Left lobe of liver (tissue), 2 donors: ENCODE measurements at regions not wholly inside any gene's neighbourhood (a gene's known extent, or its start where the extent isn't known, plus 50 kb on each side); places are given as distances from the start of the nearest gene placed in this dataset.
A peak's percentile ranks its signal among the peaks of the same experiment; 100 is the strongest.

Source experiments
- ATAC-seq: fragments of 200-7000 bp; cut with Tn5 transposase; one replicate; pipeline ENCODE4 v1.9.1; 2020; ENCODE audit warnings: mild to moderate bottlenecking, moderate library complexity
- DNase-seq: peaks from one replicate; pipeline ENCODE4 v3.0.0-alpha.2; 2020; ENCODE audit warnings: low spot score
- donor health status: DM: no; HTN: no; CAD: no; lungs with moderate emphysema.
- donor health status: DM: no; HTN: yes; CAD: no.

- ATAC-seq (no peak), DNase-seq (no peak)
Measured at GRCh38 chr3:194832346-194833104, 146.8 kb downstream of the FAM43A start.

DNA sequence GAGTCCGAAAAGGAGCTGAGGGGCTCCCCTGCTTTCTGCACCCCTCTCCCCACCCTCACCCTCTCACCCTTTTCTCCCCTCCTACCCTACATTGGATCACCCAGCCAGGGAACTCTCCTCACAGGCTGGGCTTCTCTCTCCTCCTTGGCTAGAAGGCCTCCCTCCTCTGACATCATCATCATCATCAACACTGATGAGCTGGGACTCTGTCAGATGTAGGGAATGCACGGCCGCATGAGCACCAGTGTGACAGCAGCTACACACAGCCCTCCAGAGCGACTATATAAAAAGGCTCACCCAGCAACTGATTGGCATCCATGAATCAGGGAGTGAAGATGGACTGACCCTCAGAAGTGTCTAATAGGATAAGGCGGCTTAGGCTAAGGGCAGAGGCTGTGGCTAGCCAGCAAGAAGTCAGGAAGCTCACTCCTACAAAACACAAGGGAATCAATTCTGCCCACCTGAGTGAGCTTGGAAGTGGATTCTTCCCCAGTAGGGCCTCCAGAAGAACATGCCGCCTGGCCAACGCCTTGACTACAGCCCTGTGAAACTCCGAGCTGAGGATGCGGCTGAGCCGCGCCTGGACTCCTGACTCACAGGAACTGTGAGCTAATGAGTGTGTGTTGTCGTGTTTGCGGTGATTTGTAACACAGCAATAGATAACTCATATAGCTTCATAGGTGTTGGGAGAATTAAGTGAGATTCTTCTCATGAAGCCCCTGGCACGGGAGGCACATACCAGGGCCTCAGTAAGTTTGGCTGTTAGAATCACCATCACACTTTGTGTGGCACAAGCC is 147.6 kb downstream of the FAM43A start:
- ATAC-seq (no peak), DNase-seq (no peak)

- DNase-seq (no peak), ATAC-seq (no peak)
Measured at GRCh38 chr3:194836661-194837060, 151.0 kb downstream of the FAM43A start.

DNA sequence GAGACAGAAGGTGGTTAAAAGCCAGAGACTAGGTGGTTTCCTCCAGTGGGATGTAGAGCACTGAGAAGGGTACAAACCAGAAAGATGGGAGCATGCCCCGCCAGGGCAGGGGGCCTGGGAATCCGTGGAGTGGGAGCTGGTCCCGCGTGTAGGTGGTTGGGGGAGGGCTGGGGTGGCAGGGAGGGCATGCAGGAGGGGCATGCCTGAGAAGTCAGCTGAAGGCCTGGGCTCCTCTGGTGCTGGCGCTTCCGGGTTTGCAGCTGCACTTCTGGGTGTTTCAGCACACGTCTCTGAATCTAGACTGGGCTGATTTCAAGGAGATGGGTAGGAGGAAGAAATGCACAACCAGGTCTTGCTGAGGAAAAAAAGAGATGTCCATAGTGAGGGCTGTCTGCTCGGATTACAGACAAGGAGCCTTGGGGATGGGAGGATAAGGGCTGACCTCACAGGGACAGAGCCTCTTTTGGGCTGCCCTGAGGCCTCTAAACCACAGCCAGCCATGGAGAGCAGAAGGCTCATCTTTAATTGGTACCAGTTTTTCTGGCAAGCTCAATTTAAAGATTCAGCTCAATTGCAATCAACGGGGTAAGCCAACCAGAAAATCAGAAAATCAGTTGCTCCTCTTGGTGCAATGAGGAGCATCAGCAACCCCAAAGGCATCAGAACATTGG is 151.9 kb downstream of the FAM43A start:
- DNase-seq (no peak), ATAC-seq (no peak)

GRCh38 chr3:194838236-194838635 is 152.6 kb downstream of the FAM43A start:
- ATAC-seq (no peak), DNase-seq (no peak)

- ATAC-seq (peak; percentile 30), DNase-seq (no peak)
Measured at GRCh38 chr3:194840661-194841514, 155.2 kb downstream of the FAM43A start.

GRCh38 chr3:194841515-194841841 is 155.8 kb downstream of the FAM43A start:
- no peak for DNase-seq
- no peak for ATAC-seq

DNA sequence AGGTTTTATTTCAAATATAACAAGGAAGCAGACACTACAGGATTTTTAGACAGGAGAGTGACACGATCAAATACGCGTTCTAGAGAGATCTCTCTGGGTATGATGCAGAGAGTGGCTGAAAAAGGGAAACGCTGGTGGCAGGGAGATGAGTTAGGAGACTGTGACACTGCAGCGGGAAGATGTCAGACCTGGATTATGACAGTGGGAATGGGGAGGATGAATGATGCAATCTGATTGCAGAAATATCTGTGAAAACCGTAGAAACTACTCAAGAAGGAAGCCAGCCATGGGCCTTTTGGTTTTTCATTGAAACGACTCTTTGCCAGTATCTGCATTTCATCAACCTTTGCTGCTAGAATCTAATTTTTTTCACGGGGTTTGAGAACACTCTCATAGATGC is 157.9 kb downstream of the FAM43A start:
- ATAC-seq, result no peak
- DNase-seq, result no peak

GRCh38 chr3:194844046-194844445 is 158.4 kb downstream of the FAM43A start:
- DNase-seq (no peak), ATAC-seq (no peak)

GRCh38 chr3:194849166-194849875 is 163.6 kb downstream of the FAM43A start:
- DNase-seq (no peak), ATAC-seq (no peak)

GRCh38 chr3:194851254-194851653 is 165.6 kb downstream of the FAM43A start:
- ATAC-seq, result peak; percentile 83

DNA sequence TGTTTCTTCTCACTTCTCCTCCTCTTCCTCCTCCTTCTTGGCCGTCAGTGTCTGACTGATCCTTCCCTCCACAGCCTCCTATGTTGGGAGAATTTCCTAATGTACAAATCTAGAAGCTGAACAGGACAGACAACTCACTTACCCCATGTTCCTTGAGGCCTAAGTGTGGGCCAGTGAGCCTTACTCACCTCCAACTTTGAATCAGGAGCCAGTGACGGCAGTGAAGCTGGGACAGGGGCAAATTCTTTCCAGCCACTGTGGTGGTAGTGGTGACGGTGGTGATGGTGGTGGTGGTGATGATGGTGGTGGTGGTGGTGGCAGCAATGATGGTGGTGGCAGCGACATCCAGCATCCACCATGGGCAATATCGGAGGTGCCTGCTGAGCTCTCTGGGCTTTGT is 166.3 kb downstream of the FAM43A start:
- DNase-seq, result no peak
- ATAC-seq, result no peak

More at GRCh38 chr3:194851254-194851653, 165.6 kb downstream of the FAM43A start:
- peak; percentile 88 for DNase-seq

DNA sequence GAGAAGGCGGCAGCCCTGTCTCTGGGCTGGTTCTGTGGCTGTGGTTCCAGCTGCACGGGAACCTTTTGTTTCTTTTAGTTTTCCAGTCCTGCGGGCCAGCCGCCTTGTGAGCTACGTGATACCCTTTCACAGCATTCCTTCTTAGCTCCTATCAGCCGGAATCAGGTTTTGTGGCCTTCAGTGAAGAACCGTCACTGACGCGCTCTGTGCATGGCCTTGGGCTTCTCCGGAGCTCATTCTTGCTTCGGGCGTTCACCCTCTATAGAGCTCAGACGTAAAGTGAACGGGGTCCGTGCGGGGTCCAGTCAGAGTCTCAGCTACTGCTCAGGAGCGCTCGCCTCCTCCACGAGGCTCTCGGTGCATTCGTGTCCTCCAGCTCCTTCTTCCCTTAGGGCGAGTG is 166.7 kb downstream of the FAM43A start:
- ATAC-seq, result no peak
- DNase-seq, result no peak

DNA sequence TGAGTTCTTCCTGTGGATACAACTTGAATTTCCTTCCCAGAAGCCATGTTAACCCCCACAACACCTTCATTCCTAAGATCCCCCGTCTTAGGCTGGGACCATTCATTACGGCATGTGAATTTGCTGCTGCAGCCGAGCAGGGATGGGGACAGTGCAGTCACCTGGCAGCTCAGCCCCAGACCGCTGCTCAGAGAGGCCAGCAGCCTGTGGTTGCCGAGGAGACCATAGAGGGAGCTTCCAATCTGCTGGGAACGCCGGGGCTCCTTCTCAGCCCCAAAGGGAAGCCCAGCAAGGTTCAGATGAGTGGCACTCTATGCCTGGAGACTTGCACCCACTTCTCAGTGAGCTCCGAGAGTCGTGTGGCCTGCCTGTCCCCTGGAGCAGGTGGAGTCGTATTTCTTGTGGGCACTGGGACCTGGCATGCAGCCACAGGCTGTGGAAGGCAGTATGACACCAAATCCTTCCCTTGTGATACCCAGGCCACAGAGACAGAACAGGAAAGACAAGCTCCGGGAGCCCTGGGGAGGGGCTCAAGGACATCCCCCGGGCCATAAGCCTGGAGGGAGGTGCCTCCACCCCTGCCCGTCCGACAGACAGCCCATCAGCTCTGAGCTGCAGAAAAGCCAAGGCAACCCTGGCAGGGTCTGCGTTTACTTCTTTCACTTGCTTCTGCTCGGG is 167.3 kb downstream of the FAM43A start:
- no peak for ATAC-seq
- DNase-seq, result no peak

- ATAC-seq (no peak), DNase-seq (no peak)
Measured at GRCh38 chr3:194854206-194854605, 168.5 kb downstream of the FAM43A start.

DNA sequence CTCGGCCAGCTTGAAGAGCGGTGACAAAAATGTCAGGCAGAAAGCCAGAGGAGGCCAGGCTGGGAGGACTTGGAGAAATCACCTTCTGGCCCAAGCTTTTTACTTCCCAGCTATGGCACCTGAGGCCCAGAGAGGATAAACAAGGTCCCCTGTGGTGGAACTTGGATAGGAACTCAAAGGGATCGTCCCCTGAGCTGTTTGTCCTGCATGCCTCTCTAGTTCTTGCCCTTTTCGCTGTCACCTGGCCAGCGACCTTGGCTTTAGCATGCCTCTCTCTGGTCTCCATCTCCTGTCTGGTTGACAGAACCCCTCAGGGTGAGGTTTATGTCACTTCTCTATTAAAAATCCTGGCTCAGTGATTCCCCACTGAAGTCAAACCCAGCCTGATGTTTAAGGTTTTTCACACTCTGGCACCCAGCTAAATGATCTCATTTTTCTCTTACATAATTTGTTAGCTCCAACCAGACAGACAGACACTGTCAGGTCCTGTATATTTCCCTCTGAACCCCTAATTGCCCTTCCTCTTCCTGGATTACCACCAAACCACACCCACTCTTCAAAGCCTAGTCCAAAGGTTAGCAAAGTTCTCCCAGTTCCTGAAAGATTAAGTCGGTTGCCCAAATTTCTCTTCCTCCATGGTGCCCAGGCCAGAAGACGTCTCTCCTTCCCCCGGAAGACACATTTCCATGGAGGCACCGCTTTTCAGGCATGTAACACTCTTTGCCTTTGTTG is 169.1 kb downstream of the FAM43A start:
- ATAC-seq (peak; percentile 54), DNase-seq (no peak)

DNA sequence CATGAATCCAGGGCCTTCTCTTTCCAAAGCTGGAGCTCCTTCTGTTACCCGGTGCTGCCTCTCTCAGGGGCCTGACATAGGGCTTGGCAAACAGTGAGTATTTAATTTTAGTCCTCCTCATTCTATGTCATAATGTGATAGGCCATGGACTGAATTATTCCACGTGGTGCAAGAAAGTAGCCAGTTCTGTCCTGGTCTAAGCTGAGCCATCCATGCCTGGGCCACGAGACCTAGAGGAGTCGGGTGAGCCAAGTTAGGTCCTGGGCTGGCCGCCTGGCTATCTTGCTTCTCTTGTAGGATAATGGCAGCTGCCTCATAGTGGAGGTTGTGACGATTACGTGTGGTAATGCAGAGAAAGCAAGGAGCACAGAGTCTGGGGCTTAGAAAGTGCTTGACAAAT is 170.6 kb downstream of the FAM43A start:
- no peak for ATAC-seq
- DNase-seq, result no peak

DNA sequence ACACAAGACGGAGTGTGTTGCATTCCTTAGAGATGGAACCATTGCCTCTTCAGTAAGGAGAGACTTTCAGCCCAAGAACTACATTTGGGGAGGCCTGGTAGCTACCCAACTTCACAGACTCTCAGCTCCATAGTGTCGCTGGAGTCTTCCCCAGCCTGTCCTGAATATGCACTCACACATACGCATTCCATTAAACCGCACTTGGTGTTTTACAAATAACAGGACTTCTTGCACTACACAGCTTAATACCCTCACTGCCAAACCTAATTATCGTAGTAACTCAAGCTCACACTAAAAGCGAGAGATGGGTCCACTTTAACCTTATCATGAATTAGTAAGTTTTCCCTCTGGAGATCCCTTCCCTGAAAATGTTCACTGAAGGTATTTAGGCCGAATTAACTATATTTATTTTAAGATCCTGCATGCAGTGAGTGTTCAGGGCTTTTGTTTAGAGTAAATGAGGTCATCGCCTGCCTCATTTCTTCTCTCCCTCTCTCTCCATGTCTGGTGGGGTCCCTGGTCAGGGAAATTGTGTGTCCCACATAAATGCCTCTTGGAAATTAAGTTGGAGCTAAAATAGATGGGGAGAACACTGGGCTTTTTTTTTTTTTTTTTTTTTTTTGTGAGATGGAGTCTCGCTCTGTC is 171.9 kb downstream of the FAM43A start:
- DNase-seq, result no peak
- ATAC-seq, result no peak

DNA sequence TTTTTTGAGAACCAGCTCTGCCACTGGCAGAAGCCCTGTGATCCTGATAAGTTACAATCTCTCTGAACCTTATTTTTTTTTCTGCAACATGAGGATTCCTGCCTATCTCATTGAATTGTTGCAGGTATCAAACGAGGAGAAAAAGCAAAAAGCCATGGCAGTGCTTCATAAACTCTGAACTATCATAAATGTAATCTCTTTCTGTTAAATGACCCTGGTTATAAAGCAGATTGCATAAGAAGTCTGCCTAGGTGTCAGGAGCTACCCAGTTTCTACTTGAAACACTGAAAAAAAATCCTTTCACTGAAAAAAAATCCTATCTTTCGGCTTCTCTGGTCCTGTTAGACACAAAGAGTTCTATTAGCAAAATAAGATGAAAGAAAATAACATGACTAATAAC is 172.7 kb downstream of the FAM43A start:
- ATAC-seq, result no peak
- DNase-seq, result no peak
